ENCODE measurements at regions not wholly inside any gene's neighbourhood (a gene's known extent, or its start where the extent isn't known, plus 50 kb on each side); places are given as distances from the start of the nearest gene placed in this dataset.

GRCh38 chr6:147874322-147874721 lies 365.8 kb downstream of the SAMD5 start:
- no peak for TF ChIP-seq CTCF (IDR thresholded peaks at IDR 0.05)
- Mint-ChIP-seq H3K27ac (no peak overlapping the region), H3K27me3 (no peaks in the 10 kb centered on the region), H3K4me3 (no peak overlapping the region), H3K36me3 (ENCODE audit: low read depth) (no peaks in the 10 kb centered on the region), H3K9me3 (no peaks in the 10 kb centered on the region), H3K4me1 (ENCODE audit: low read depth) (no peaks in the 10 kb centered on the region)
- POLR2A ChIA-PET, result no interaction called here
- Histone ChIP-seq H3K4me3 (ENCODE audit: low read length) (no peak overlapping the region), H3K36me3 (ENCODE audit: insufficient read depth, low read length) (no peaks in the 10 kb centered on the region), H3K27ac (ENCODE audit: low read depth in 1 of 2, low read length in 2 of 2) (no peak overlapping the region), H3K27me3 (ENCODE audit: control insufficient read depth in 1 of 2, insufficient read depth in 2 of 2, low read length in 2 of 2) (no peaks in the 10 kb centered on the region), H3K9me3 (ENCODE audit: control insufficient read depth in 1 of 2, insufficient read depth in 1 of 2, low read length in 2 of 2) (no peaks in the 10 kb centered on the region), H3K4me1 (ENCODE audit: insufficient read depth, low read length) (no peaks in the 10 kb centered on the region)
- ATAC-seq (ENCODE audit: poor library complexity) (no peak), DNase-seq (no peak)
- CTCF ChIA-PET, result interaction anchor here (0.7 kb wide), 1 partner anchor 14 kb away, joined by 3 read pairs; no protein-coding TSS in a partner anchor
- intact Hi-C loops (cut with DNase I, micrococcal nuclease), result no loop called here

- ChIA-PET POLR2A (no interaction called here), CTCF (no interaction called here)
- H3K27me3 Mint-ChIP-seq, result no peaks in the 10 kb centered on the region
- DNase-seq (no peak), ATAC-seq (ENCODE audit: poor library complexity) (no peak)
- no peaks in the 10 kb centered on the region for H3K9me3 ChIP-seq (ENCODE audit: control insufficient read depth in 1 of 2, insufficient read depth in 1 of 2, low read length in 2 of 2)
- H3K27me3 ChIP-seq (ENCODE audit: control insufficient read depth in 1 of 2, insufficient read depth in 2 of 2, low read length in 2 of 2), result no peaks in the 10 kb centered on the region
- H3K4me1 ChIP-seq (ENCODE audit: insufficient read depth, low read length), result no peaks in the 10 kb centered on the region
- H3K27ac ChIP-seq (ENCODE audit: low read depth in 1 of 2, low read length in 2 of 2), result no peak overlapping the region
- H3K4me3 ChIP-seq (ENCODE audit: low read length), result no peak overlapping the region
- intact Hi-C loops (cut with DNase I, micrococcal nuclease), result no loop called here
- no peaks in the 10 kb centered on the region for H3K4me1 Mint-ChIP-seq (ENCODE audit: low read depth)
- TF ChIP-seq CTCF (IDR thresholded peaks at IDR 0.05), result no peak
- no peaks in the 10 kb centered on the region for H3K9me3 Mint-ChIP-seq
- no peaks in the 10 kb centered on the region for H3K36me3 Mint-ChIP-seq (ENCODE audit: low read depth)
- no peak overlapping the region for H3K27ac Mint-ChIP-seq
- H3K4me3 Mint-ChIP-seq, result no peak overlapping the region
- no peaks in the 10 kb centered on the region for H3K36me3 ChIP-seq (ENCODE audit: insufficient read depth, low read length)
Measured at GRCh38 chr6:147879031-147879580, 370.6 kb downstream of the SAMD5 start.

- Histone ChIP-seq H3K27me3 (ENCODE audit: control insufficient read depth in 1 of 2, insufficient read depth in 2 of 2, low read length in 2 of 2) (no peaks in the 10 kb centered on the region), H3K27ac (ENCODE audit: low read depth in 1 of 2, low read length in 2 of 2) (no peak overlapping the region), H3K4me1 (ENCODE audit: insufficient read depth, low read length) (no peaks in the 10 kb centered on the region), H3K36me3 (ENCODE audit: insufficient read depth, low read length) (no peaks in the 10 kb centered on the region), H3K9me3 (ENCODE audit: control insufficient read depth in 1 of 2, insufficient read depth in 1 of 2, low read length in 2 of 2) (no peaks in the 10 kb centered on the region), H3K4me3 (ENCODE audit: low read length) (no peak overlapping the region)
- intact Hi-C loops (cut with DNase I, micrococcal nuclease), result no loop called here
- Mint-ChIP-seq H3K4me3 (no peak overlapping the region), H3K4me1 (ENCODE audit: low read depth) (no peaks in the 10 kb centered on the region), H3K27ac (no peak overlapping the region), H3K27me3 (no peaks in the 10 kb centered on the region), H3K36me3 (ENCODE audit: low read depth) (no peaks in the 10 kb centered on the region), H3K9me3 (no peaks in the 10 kb centered on the region)
- no peak for DNase-seq
- ChIA-PET CTCF (no interaction called here), POLR2A (no interaction called here)
- no peak for ATAC-seq (ENCODE audit: poor library complexity)
- no peak for TF ChIP-seq CTCF (IDR thresholded peaks at IDR 0.05)
Measured at GRCh38 chr6:147881432-147881831, 372.9 kb downstream of the SAMD5 start.

Data from CD4-positive, alpha-beta T cell (primary cell).